ENCODE measurements at regions not wholly inside any gene's neighbourhood (a gene's known extent, or its start where the extent isn't known, plus 50 kb on each side); places are given as distances from the start of the nearest gene placed in this dataset.

DNA sequence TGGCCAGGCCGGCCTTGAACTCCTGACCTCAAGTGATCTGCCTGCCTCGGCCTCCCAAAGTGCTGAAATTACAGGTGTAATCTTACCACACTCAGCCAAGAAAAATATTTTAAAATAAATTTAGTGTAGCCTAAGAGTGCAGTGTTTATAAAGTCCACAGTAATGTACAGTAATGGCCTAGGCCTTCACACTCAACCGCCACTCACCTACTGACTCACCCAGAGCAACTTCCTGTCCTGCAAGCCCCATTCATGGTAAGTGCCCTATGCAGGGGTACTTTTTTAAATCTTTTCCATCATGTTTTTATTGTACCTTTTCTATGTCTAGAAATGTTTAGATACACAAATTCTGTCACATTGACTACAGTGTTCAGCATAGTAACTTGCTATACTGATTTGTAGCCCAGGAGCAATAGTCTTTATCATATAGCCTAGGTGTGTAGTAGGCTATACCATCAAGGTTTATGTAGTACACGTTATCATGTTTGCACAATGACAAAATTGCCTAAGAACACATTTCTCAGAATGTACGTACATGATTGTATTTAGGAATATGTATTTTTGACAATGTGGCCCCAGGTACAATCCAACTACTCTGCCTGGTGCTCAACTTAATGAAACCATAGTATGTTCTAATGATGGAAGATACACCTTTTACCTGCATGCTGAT is 455.2 kb downstream of the PCDH7 start:
- H3K9me3 ChIP-seq (ENCODE audit: control insufficient read depth in 2 of 3, insufficient read depth in 1 of 3, low read length in 3 of 3): no peaks in the 10 kb centered on the region
- no peak overlapping the region for H3K9ac ChIP-seq (ENCODE audit: low read length in 3 of 3)
- no peak for FAIRE-seq
- H3K27me3 ChIP-seq (ENCODE audit: control insufficient read depth, insufficient read depth, low read length): no peaks in the 10 kb centered on the region
- no peak overlapping the region for H3K27ac ChIP-seq (ENCODE audit: low read depth in 2 of 2, low read length in 2 of 2)
- TF ChIP-seq, protein P1, sequence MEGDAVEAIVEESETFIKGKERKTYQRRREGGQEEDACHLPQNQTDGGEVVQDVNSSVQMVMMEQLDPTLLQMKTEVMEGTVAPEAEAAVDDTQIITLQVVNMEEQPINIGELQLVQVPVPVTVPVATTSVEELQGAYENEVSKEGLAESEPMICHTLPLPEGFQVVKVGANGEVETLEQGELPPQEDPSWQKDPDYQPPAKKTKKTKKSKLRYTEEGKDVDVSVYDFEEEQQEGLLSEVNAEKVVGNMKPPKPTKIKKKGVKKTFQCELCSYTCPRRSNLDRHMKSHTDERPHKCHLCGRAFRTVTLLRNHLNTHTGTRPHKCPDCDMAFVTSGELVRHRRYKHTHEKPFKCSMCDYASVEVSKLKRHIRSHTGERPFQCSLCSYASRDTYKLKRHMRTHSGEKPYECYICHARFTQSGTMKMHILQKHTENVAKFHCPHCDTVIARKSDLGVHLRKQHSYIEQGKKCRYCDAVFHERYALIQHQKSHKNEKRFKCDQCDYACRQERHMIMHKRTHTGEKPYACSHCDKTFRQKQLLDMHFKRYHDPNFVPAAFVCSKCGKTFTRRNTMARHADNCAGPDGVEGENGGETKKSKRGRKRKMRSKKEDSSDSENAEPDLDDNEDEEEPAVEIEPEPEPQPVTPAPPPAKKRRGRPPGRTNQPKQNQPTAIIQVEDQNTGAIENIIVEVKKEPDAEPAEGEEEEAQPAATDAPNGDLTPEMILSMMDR (IDR thresholded peaks at IDR 0.05; ENCODE audit: borderline replicate concordance, extremely low read depth, insufficient read depth): no peak
- H3K4me1 ChIP-seq (ENCODE audit: control insufficient read depth in 2 of 3, insufficient read depth in 2 of 3, low read depth in 1 of 3, low read length in 3 of 3): no peaks in the 10 kb centered on the region
- H3K36me3 ChIP-seq (ENCODE audit: control insufficient read depth in 2 of 3, insufficient read depth in 3 of 3, low read length in 3 of 3): no peaks in the 10 kb centered on the region
- DNase-seq: no peak
- no peak overlapping the region for H3K4me3 ChIP-seq (ENCODE audit: low read length in 3 of 3)
- intact Hi-C loops (cut with DNase I): no loop called here

DNA sequence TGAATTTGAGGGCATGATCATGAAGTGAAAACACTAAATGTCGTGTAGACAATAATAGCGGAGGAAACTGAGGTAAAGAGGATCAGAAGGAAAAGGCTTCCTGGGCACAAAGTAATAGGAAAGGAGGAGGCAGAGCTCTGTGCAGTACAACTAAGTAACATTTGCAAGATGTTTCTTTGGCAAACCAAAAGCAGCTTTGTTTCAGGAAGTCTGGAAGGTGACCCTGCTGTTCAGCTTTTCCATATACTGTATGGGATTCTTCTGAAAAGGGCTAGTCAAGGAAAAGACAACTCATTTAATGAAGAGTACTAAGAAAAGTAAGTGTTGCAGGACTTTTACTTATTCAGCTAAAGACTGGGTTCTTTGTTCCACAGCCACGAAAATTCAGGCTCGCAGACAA is 463.1 kb downstream of the PCDH7 start:
- Histone ChIP-seq H3K9ac (ENCODE audit: low read length in 3 of 3) (no peak overlapping the region), H3K27me3 (ENCODE audit: control insufficient read depth, insufficient read depth, low read length) (no peaks in the 10 kb centered on the region), H3K4me1 (ENCODE audit: control insufficient read depth in 2 of 3, insufficient read depth in 2 of 3, low read depth in 1 of 3, low read length in 3 of 3) (no peaks in the 10 kb centered on the region), H3K27ac (ENCODE audit: low read depth in 2 of 2, low read length in 2 of 2) (no peak overlapping the region), H3K4me3 (ENCODE audit: low read length in 3 of 3) (no peak overlapping the region), H3K36me3 (ENCODE audit: control insufficient read depth in 2 of 3, insufficient read depth in 3 of 3, low read length in 3 of 3) (no peaks in the 10 kb centered on the region), H3K9me3 (ENCODE audit: control insufficient read depth in 2 of 3, insufficient read depth in 1 of 3, low read length in 3 of 3) (no peaks in the 10 kb centered on the region)
- TF ChIP-seq, protein P1 (IDR thresholded peaks at IDR 0.05; ENCODE audit: borderline replicate concordance, extremely low read depth, insufficient read depth): no peak
- FAIRE-seq (no peak), DNase-seq (peak in 1 of 5 donors; percentile 20)
- intact Hi-C loops (cut with DNase I): no loop called here

DNA sequence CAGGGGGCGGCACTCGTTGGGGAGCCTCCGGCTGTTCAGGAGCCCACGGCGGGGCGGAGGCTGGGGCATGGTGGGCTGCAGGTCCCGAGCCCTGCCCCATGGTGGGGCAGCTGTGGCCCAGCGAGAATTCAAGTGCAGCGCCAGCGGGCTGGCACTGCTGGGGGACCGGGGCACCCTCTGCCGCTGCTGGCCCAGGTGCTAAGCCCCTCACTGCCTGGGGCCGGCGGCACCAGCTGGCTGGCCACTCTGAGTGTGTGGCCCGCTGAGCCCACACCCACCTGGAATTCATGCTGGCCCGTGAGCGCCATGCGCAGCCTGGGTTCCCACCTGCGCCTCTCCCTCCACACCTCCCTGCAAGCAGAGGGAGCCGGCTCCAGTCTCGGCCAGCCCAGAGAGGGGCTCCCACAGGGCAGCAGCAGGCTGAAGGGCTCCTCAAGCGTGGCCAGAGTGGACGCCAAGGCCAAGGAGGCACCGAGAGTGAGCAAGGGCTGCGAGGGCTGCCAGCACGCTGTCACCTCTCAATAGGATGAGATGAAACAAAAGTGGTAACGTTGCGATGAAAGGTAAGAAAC is 464.9 kb downstream of the PCDH7 start:
- no peaks in the 10 kb centered on the region for H3K36me3 ChIP-seq (ENCODE audit: control insufficient read depth in 2 of 3, insufficient read depth in 3 of 3, low read length in 3 of 3)
- H3K27me3 ChIP-seq (ENCODE audit: control insufficient read depth, insufficient read depth, low read length): no peaks in the 10 kb centered on the region
- H3K27ac ChIP-seq (ENCODE audit: low read depth in 2 of 2, low read length in 2 of 2): no peak overlapping the region
- no peak overlapping the region for H3K9ac ChIP-seq (ENCODE audit: low read length in 3 of 3)
- no peak overlapping the region for H3K4me3 ChIP-seq (ENCODE audit: low read length in 3 of 3)
- H3K4me1 ChIP-seq (ENCODE audit: control insufficient read depth in 2 of 3, insufficient read depth in 2 of 3, low read depth in 1 of 3, low read length in 3 of 3): no peaks in the 10 kb centered on the region
- H3K9me3 ChIP-seq (ENCODE audit: control insufficient read depth in 2 of 3, insufficient read depth in 1 of 3, low read length in 3 of 3): no peaks in the 10 kb centered on the region
- FAIRE-seq: no peak
- intact Hi-C loops (cut with DNase I): no loop called here
- TF ChIP-seq, protein P1 (IDR thresholded peaks at IDR 0.05; ENCODE audit: borderline replicate concordance, extremely low read depth, insufficient read depth): no peak
- no peak for DNase-seq

All from kidney (tissue), 13 donors.